SK-MEL-5 (cell line): ENCODE measurements at regions not wholly inside any gene's neighbourhood (a gene's known extent, or its start where the extent isn't known, plus 50 kb on each side); places are given as distances from the start of the nearest gene placed in this dataset.
A peak's percentile ranks its signal among the peaks of the same experiment; 100 is the strongest.
"Not testable (repeated sequence)": the region's sequence is repeated elsewhere in the genome, so short reads cannot be mapped to it uniquely, and the experiment has no call there.

ENCODE experiments used
- DNase-seq: peaks from one replicate; pipeline ENCODE4 v3.0.0-alpha.2; 2016; ENCODE audit warnings: low read depth, low spot score
- in situ Hi-C: cut with HindIII; loops from 2 replicates; pipeline ENCODE4 v1.10.0; 2016; ENCODE audit warnings: low sequenced_read_pairs, high pct_unique_total_duplicates, low pct_unique_long_range_greater_than_20kb

GRCh38 chr4:134888156-134888555 is 686.6 kb upstream of the PABPC4L start:
- in situ Hi-C loops: no loop called here
- no peak for DNase-seq

GRCh38 chr4:134885436-134885835 is 683.8 kb upstream of the PABPC4L start:
- DNase-seq: peak; percentile 78
- in situ Hi-C loops: no loop called here

DNA sequence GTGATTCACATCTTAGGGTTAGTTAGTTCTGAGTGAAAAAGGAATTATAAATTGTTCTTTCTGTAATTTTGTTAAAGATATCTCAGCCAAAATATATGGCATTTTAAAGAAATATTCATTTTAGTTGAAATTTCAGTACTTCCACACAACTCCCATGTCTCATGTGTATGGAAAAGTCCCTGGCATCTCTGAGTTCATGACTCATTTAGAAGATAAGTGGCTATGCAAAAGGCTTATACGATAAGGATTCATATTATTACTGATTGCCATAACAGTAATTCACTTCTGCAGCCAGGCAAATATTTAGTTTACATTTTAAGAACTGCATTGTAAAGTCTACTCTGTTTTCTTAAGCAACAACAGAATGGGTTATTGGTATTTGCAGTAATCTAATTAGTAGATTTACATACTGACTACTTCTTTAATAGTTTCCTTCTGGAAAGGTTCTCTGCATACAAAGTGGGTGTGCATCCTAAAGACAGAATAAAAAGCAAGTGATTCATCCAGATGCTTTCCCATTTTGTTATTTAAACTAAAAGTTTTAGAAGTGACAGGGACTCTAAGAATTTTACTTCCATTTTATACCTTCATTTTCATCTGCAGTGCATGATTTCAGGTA is 682.4 kb upstream of the PABPC4L start:
- in situ Hi-C loops: no loop called here
- DNase-seq: no peak

DNA sequence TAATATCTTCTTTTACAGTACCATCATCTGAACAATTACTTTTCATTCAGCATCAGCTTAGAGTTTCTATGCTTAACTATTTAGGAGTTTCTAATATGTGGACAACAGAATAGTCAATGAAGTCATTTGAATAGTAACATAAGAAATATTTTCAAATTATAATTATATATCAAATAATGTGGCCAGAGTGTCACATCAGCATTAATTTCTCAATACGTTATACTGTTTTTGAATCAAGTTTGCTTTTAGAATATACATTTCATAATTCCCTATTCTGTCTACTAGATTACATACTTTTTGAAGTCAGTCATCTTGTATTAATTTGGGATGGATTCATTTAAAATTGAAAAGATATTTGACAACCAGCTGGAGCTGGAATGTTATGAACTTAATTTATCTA is 677.4 kb upstream of the PABPC4L start:
- no peak for DNase-seq
- in situ Hi-C loops: no loop called here

- no peak for DNase-seq
- in situ Hi-C loops: no loop called here
Measured at GRCh38 chr4:134867027-134867426, 665.4 kb upstream of the PABPC4L start.

DNA sequence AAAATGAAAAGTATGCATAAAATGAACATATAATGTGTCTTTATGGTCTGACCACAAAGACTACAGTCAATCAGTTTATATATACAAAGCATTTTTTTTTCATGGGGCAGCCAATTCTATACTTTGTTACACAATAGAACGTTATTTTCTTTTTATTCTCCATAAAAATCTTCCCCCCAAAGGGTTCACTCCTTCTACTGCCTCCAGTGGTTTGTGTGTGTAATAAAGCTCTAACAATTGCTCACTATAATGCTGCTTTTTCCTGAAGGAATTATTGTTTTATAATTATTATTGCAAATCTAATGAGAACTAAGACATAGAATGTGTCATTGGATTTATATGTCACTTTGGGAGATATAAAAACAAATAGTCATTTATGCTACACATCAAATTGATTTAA is 664.1 kb upstream of the PABPC4L start:
- in situ Hi-C loops: no loop called here
- DNase-seq: peak; percentile 3

DNA sequence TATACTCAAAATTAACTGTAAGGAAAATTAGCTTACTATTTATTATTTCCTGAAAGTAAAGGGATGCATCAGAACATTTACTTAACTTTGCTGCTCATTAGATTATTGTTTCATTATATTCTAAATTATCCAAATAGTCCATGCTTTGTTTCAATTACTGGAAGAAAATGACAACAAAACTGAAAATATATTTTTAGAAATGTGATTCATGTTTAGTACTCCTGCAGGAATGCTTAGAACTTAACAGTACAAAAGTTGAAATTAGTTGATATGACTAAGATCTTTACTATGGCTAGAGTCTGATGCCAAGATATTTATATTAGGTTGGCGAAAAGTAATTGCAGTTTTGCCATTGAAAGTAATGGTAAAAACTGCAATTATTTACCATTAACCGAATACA is 660.5 kb upstream of the PABPC4L start:
- in situ Hi-C loops: no loop called here
- DNase-seq: no peak

DNA sequence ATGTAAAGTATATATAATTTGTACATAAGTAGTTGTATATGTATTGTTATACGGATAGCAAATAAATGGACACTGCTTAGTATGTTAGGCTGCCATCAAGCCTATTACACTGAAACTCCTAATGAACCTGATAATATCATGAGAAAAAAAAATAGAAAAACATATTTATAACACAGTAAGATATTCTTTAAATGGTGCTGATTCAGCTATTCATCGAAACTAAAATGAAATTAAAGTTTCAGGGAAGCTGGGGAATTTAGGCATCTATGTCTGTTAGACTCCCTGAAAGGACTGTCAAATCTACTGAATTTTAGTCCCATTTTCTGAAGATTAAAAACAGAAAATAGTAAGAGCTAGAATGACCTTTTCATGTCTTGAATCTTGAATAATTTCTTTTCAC is 647.1 kb upstream of the PABPC4L start:
- in situ Hi-C loops: no loop called here
- DNase-seq: no peak

DNA sequence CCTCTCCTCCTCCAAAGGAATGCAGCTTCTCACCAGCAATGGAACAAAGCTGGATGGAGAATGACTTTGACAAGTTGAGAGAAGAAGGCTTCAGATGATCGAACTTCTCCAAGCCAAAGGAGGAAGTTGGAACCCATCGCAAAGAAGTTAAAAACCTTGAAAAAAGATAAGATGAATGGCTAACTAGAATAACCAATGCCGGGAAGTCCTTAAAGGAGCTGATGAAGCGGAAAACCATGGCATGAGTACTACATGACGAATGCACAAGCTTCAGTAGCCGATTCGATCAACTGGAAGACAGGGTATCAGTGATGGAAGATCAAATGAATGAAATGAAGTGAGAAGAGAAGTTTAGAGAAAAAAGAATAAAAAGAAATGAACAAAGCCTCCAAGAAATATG is 629.2 kb upstream of the PABPC4L start:
- DNase-seq, in situ Hi-C loops: not testable (repeated sequence)

- DNase-seq: no peak
- in situ Hi-C loops: no loop called here
Measured at GRCh38 chr4:134812611-134813010, 611.0 kb upstream of the PABPC4L start.

DNA sequence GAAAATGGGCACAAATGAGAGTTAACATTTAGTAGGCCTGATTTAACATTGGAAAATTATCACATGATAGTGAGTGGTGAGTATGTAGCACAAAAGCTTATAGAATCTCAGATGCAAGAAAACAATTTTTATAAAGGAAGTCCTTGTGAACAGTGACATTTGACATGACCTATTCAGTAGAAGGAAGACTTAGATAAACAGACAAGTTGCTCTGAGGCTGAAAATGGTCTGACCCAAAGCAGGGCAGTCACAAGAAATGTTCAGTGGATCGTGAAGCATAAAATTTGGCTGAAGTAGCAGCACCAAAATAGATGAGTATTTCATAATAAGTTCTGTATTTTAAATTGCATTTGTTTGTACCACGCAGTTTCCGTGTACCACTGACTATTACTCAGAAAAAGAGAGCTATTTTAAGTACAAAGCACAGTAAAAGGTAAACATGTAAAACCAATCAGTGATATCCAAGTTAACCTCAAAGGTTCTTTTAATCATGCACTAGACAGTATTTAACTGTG is 605.7 kb upstream of the PABPC4L start:
- in situ Hi-C loops: no loop called here
- DNase-seq: peak; percentile 96

DNA sequence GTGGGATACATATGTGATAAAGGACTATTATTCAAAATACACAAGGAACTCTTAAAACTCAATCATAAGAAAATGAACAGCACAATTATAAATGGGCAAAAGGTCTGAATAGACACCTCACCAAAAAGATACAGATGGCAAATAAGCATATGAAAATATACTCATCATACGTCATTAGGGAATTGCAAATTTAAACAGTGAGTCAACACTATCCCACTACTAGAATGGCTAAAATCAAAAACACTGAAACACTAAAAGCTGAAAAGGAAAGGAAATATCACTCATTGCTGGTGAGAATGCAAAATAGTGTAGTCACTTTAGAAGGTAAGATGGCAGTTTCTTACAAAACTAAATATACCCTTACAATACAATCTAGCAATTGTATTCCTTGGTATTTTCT is 597.0 kb upstream of the PABPC4L start:
- in situ Hi-C loops: no loop called here

GRCh38 chr4:134787315-134787714 is 585.7 kb upstream of the PABPC4L start:
- DNase-seq: no peak
- in situ Hi-C loops: no loop called here

More for the DNA sequence above, 597.0 kb upstream of the PABPC4L start:
- DNase-seq: no peak

DNA sequence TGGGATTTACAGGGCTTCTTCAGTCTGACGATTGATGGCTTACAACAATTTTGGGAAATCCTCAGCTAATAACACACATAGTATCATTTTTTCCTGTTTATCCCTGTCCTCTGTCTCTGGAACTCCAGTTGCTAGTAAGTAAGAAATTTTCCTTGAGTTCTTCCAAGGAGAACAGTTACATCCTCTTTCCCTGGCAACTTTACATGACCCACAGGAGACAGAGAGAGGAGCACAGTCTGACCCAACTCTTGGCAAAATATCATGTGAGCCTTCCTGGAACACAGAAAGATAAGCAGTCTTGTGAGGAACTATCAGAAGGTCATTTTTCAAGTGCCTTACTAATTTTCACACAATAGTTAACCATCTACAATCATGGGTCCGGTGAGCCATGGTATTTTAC is 578.7 kb upstream of the PABPC4L start:
- in situ Hi-C loops: no loop called here
- peak; percentile 34 for DNase-seq

- peak; percentile 31 for DNase-seq
- in situ Hi-C loops: no loop called here
Measured at GRCh38 chr4:134777606-134778005, 576.0 kb upstream of the PABPC4L start.

GRCh38 chr4:134773497-134774000 is 572.0 kb upstream of the PABPC4L start:
- in situ Hi-C loops: no loop called here
- no peak for DNase-seq

DNA sequence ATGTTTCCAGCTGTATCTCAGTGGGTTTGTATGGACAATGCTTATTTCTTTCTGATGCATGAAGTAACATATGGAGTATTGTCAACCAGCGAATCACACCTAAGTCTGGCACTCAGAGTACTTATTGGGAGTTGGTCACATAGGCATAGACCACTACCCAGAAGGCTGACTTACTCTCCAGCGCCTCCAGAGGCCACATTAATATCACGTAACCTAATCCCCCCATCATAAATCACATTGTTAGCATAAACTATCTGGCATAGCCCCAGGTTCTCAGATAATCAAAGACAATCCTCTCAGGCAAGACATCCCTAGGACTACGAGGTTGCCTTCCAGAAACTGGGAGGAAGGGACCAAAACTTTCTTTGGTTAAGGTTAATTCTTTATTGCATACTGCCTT is 560.5 kb upstream of the PABPC4L start:
- peak; percentile 41 for DNase-seq
- in situ Hi-C loops: no loop called here

DNA sequence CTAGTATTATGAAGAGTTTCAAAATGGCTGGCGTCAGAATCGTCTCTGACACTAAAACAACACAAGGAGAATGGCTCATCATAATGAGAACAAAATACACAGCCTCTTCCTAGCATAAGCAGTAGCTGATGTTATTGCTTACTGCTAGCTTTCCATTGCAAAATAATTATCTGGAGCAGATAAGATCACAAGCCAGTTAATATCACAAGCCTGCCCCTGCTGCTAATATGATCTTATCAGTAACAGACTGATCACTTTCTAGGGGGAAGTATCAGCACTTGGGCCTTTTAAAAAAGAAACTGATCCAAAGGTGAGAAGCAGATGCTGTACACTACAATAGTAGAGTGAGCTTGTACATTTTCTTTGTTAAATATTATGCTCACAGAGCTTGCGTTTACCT is 554.8 kb upstream of the PABPC4L start:
- DNase-seq: no peak
- in situ Hi-C loops: no loop called here

- no peak for DNase-seq
- in situ Hi-C loops: no loop called here
Measured at GRCh38 chr4:134754301-134755019, 552.9 kb upstream of the PABPC4L start.
